ENCODE measurements at regions not wholly inside any gene's neighbourhood (a gene's known extent, or its start where the extent isn't known, plus 50 kb on each side); places are given as distances from the start of the nearest gene placed in this dataset.

- no peak for TF ChIP-seq ZBTB43 (CRISPR knock-in tag; IDR thresholded peaks at IDR 0.05)
- TF ChIP-seq MLX (CRISPR knock-in tag; IDR thresholded peaks at IDR 0.05), result no peak
- no peak for TF ChIP-seq NFYB (CRISPR knock-in tag; conservative IDR thresholded peaks at IDR 0.05; ENCODE audit: low read depth)
- no peak for TF ChIP-seq SMAD3 (CRISPR knock-in tag; IDR thresholded peaks at IDR 0.05; ENCODE audit: borderline replicate concordance)
- TF ChIP-seq ZNF263 (CRISPR knock-in tag; IDR thresholded peaks at IDR 0.05; ENCODE audit: low read depth), result no peak
- TF ChIP-seq CREB1 (CRISPR knock-in tag; IDR thresholded peaks at IDR 0.05), result no peak
- no peak for TF ChIP-seq ZNF396 (CRISPR knock-in tag; IDR thresholded peaks at IDR 0.05; ENCODE audit: borderline replicate concordance)
- TF ChIP-seq JUN (CRISPR knock-in tag; IDR thresholded peaks at IDR 0.05), result no peak
- TF ChIP-seq NR2C2 (CRISPR knock-in tag; IDR thresholded peaks at IDR 0.05), result no peak
- no peak for TF ChIP-seq HMGA2 (CRISPR knock-in tag; IDR thresholded peaks at IDR 0.05)
- TF ChIP-seq ZNF532 (CRISPR knock-in tag; IDR thresholded peaks at IDR 0.05; ENCODE audit: borderline replicate concordance), result no peak
- TF ChIP-seq ZNF512 (CRISPR knock-in tag; IDR thresholded peaks at IDR 0.05; ENCODE audit: borderline replicate concordance), result no peak
- no peak for TF ChIP-seq EMX1 (CRISPR knock-in tag; IDR thresholded peaks at IDR 0.05)
- no peak for TF ChIP-seq NR3C1 (CRISPR knock-in tag; conservative IDR thresholded peaks at IDR 0.05; ENCODE audit: low read depth)
Measured at GRCh38 chr16:9362050-9362449, 270.6 kb downstream of the HAPSTR1 start (continued).

- peaks cover 15% of the 10 kb centered on the region for H3K9me3 Mint-ChIP-seq
- H3K4me3 Mint-ChIP-seq, result no peak overlapping the region
- ATAC-seq (no peak), DNase-seq (ENCODE audit: low spot score) (no peak)
- ChIA-PET CTCF (no interaction called here), POLR2A (no interaction called here)
- H3K27ac Mint-ChIP-seq, result no peak overlapping the region
- H3K36me3 Mint-ChIP-seq, result peaks cover 4% of the 10 kb centered on the region
- H3K27me3 Mint-ChIP-seq (ENCODE audit: low read depth), result no peaks in the 10 kb centered on the region; the same call in 1 of the 2 replicates
- peaks cover 3% of the 10 kb centered on the region for H3K4me1 Mint-ChIP-seq
- TF ChIP-seq ATF3 (CRISPR knock-in tag; conservative IDR thresholded peaks at IDR 0.05) (no peak), ZNF423 (CRISPR knock-in tag; IDR thresholded peaks at IDR 0.05) (no peak), EMX1 (CRISPR knock-in tag; IDR thresholded peaks at IDR 0.05) (no peak)
Measured at GRCh38 chr16:9362604-9363003, 271.2 kb downstream of the HAPSTR1 start.

- H3K4me3 Mint-ChIP-seq, result no peak overlapping the region
- CTCF ChIA-PET, result interaction anchor here (0.6 kb wide), 1 partner anchor 272 kb away, joined by 3 read pairs; no protein-coding TSS in a partner anchor
- H3K4me1 Mint-ChIP-seq, result peaks cover 3% of the 10 kb centered on the region
- no peak for TF ChIP-seq HMGA2 (CRISPR knock-in tag; IDR thresholded peaks at IDR 0.05)
- TF ChIP-seq ZMAT4 (CRISPR knock-in tag; IDR thresholded peaks at IDR 0.05), result no peak
- no peak for TF ChIP-seq RORB (CRISPR knock-in tag; IDR thresholded peaks at IDR 0.05)
- no peak for TF ChIP-seq CBFB (CRISPR knock-in tag; IDR thresholded peaks at IDR 0.05; ENCODE audit: low read depth)
- TF ChIP-seq AFF4 (CRISPR knock-in tag; IDR thresholded peaks at IDR 0.05; ENCODE audit: borderline replicate concordance), result no peak
- no peak for TF ChIP-seq IRF2 (CRISPR knock-in tag; IDR thresholded peaks at IDR 0.05; ENCODE audit: borderline replicate concordance, low read depth)
- TF ChIP-seq MXD4 (CRISPR knock-in tag; IDR thresholded peaks at IDR 0.05; ENCODE audit: borderline replicate concordance), result no peak
- TF ChIP-seq ZNF416 (CRISPR knock-in tag; IDR thresholded peaks at IDR 0.05), result no peak
Measured at GRCh38 chr16:9363520-9363919, 272.1 kb downstream of the HAPSTR1 start.

More at GRCh38 chr16:9363520-9363919, 272.1 kb downstream of the HAPSTR1 start:
- Mint-ChIP-seq H3K9me3 (peaks cover 12% of the 10 kb centered on the region; the same call in 1 of the 2 replicates), H3K27me3 (ENCODE audit: low read depth) (no peaks in the 10 kb centered on the region; the same call in 1 of the 2 replicates), H3K27ac (no peak overlapping the region), H3K36me3 (no peaks in the 10 kb centered on the region)
- POLR2A ChIA-PET, result no interaction called here
- DNase-seq (ENCODE audit: low spot score) (no peak), ATAC-seq (no peak)

Data from WTC11 (cell line).